ENCODE measurements at regions not wholly inside any gene's neighbourhood (a gene's known extent, or its start where the extent isn't known, plus 50 kb on each side); places are given as distances from the start of the nearest gene placed in this dataset.

DNA sequence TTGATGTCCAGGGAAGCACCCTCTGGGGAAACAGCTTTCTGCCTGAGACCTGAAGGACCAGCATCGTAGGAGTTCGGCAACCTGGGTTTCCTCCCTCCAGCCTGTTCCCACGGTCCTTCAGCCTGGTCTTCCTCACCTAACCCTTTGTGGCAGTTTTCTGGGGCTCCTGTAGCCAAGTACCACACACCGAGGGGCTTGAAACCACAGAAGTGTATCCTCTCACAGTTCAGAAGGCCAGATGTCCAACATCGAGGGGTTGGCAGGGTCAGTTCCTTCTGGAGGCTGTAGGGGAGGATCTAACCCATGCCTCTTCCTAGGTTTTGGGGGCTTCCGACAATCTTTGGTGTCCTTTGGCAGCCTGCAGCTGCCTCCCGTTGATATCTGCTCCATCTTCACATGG is 381.0 kb upstream of the TNRC6C start:
- peaks cover 13% of the 10 kb centered on the region for H3K27me3 Mint-ChIP-seq
- TF ChIP-seq, protein P1, sequence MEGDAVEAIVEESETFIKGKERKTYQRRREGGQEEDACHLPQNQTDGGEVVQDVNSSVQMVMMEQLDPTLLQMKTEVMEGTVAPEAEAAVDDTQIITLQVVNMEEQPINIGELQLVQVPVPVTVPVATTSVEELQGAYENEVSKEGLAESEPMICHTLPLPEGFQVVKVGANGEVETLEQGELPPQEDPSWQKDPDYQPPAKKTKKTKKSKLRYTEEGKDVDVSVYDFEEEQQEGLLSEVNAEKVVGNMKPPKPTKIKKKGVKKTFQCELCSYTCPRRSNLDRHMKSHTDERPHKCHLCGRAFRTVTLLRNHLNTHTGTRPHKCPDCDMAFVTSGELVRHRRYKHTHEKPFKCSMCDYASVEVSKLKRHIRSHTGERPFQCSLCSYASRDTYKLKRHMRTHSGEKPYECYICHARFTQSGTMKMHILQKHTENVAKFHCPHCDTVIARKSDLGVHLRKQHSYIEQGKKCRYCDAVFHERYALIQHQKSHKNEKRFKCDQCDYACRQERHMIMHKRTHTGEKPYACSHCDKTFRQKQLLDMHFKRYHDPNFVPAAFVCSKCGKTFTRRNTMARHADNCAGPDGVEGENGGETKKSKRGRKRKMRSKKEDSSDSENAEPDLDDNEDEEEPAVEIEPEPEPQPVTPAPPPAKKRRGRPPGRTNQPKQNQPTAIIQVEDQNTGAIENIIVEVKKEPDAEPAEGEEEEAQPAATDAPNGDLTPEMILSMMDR (IDR thresholded peaks at IDR 0.05) = no peak
- H3K4me3 Mint-ChIP-seq = no peak overlapping the region
- ATAC-seq (ENCODE audit: low read depth) = no peak
- DNase-seq = no peak
- POLR2A ChIA-PET = no interaction called here
- H3K27ac Mint-ChIP-seq = no peak overlapping the region
- CTCF ChIA-PET = no interaction called here
- no peaks in the 10 kb centered on the region for H3K9me3 Mint-ChIP-seq
- H3K36me3 Mint-ChIP-seq (ENCODE audit: low read depth) = no peaks in the 10 kb centered on the region
- intact Hi-C loops (cut with micrococcal nuclease) = no loop called here
- peaks cover 13% of the 10 kb centered on the region for H3K4me1 Mint-ChIP-seq

DNA sequence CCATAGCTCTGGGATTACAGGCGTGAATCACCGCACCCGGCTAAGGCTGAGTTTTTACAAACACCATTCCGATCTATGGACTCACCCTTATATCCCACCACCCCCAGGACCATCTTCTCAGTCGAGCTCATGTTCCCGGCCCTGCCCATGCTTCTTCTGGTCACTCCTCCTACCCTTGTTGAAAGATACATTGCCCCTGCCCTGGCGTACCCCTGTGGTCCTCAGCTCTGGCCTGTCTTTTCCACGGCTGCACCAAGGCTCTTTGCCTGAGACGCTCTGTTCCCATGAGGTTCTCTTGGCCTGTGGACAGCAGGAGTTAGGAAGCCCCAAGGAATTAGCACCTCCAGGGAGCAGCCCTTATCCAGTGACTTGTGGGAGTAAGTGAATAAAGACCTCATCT is 379.4 kb upstream of the TNRC6C start:
- TF ChIP-seq, protein P1 (IDR thresholded peaks at IDR 0.05) = no peak
- Mint-ChIP-seq H3K9me3 (no peaks in the 10 kb centered on the region), H3K4me1 (peaks cover 7% of the 10 kb centered on the region), H3K36me3 (ENCODE audit: low read depth) (no peaks in the 10 kb centered on the region), H3K27me3 (peaks cover 5% of the 10 kb centered on the region), H3K27ac (peak overlapping the region; percentile 53), H3K4me3 (no peak overlapping the region)
- CTCF ChIA-PET = no interaction called here
- POLR2A ChIA-PET = no interaction called here
- DNase-seq (no peak), ATAC-seq (ENCODE audit: low read depth) (no peak)
- intact Hi-C loops (cut with micrococcal nuclease) = no loop called here

DNA sequence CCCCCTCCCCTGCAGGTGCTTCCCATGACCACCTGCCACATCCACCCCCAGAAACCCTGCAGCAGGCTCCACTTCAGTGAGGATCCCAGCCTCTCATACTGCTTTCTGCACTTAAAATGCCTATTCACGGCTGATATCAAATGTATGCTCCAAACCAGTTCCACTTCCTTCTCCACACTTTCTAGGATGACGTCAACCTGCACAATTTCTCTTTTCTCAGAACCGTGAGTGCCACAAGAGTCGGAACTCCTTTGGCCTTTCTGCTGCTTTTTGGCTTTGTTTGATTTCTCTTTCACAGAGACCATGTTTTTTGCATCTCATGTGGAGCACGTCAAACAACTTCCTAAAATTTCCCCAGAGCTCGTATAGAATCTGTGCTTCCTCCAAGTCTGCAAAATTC is 378.8 kb upstream of the TNRC6C start:
- CTCF ChIA-PET = no interaction called here
- POLR2A ChIA-PET = no interaction called here
- ATAC-seq (ENCODE audit: low read depth) (peak; percentile 71), DNase-seq (no peak)
- TF ChIP-seq, protein P1 (IDR thresholded peaks at IDR 0.05) = no peak
- intact Hi-C loops (cut with micrococcal nuclease) = no loop called here
- Mint-ChIP-seq H3K36me3 (ENCODE audit: low read depth) (no peaks in the 10 kb centered on the region), H3K9me3 (no peaks in the 10 kb centered on the region), H3K27ac (no peak overlapping the region), H3K27me3 (peaks cover 5% of the 10 kb centered on the region), H3K4me3 (no peak overlapping the region), H3K4me1 (peaks cover 7% of the 10 kb centered on the region)

DNA sequence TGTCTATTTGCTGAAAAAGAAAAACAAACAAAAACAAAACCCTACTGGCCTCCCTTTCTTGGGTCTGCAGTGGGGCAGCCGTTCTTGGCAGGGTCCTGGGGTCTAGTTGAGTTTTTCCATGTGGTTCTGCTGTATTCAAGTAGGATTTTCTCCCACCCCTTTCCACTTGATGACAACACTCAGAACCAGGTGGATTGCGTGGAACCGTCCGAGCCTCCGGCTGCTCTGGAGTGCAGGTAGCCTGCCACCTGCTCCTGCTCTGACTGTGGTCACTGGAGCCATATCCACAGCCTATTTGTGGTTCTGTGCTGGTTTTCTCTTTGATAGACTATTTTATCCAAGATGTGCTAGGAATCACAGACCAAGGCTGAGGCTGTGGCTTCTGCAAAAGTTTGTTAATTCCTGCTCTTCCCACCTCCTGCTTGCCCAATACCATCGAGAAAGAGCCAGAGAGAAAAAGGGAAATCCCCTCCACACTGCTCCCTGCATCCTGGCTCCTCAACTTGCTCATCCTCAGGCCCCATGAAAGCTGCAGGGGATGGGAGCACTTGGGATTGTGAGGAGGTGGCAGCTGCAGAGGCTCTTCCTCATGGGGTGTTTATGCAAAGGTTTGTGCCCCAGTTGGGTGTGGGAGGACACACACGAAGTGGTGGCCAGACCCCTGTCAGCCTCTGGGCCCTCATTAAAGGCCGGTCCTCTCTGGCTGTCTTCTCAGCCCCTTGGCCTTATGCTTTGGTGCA is 377.8 kb upstream of the TNRC6C start:
- ChIA-PET CTCF (no interaction called here), POLR2A (no interaction called here)
- TF ChIP-seq, protein P1 (IDR thresholded peaks at IDR 0.05) = no peak
- Mint-ChIP-seq H3K27me3 (peaks cover 7% of the 10 kb centered on the region), H3K4me1 (peaks cover 7% of the 10 kb centered on the region), H3K36me3 (ENCODE audit: low read depth) (no peaks in the 10 kb centered on the region), H3K4me3 (no peak overlapping the region), H3K9me3 (peaks cover 2% of the 10 kb centered on the region), H3K27ac (no peak overlapping the region)
- no peak for ATAC-seq (ENCODE audit: low read depth)
- no peak for DNase-seq
- intact Hi-C loops (cut with micrococcal nuclease) = no loop called here

DNA sequence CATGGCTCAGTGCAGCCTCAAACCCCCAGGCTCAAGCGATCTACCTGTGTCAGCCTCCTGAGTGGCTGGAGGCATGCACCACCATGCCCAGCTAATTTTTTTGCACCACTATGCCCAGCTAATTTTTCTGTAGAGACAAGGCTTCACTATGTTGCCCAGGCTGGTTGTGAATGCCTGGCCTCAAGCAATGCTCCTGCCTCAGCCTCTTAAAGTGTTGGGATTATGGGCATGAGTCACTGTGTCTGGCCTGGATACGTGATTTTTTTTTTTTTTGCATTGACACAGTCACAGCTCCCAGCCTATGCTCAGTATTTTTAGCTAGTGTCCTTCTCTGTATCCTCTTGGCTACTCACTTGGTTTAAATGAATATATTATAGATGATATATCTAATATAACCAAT is 377.0 kb upstream of the TNRC6C start:
- intact Hi-C loops (cut with micrococcal nuclease) = no loop called here
- peaks cover 9% of the 10 kb centered on the region for H3K27me3 Mint-ChIP-seq
- ATAC-seq (ENCODE audit: low read depth) (no peak), DNase-seq (no peak)
- H3K27ac Mint-ChIP-seq = no peak overlapping the region
- TF ChIP-seq, protein P1 (IDR thresholded peaks at IDR 0.05) = no peak
- ChIA-PET POLR2A (no interaction called here), CTCF (no interaction called here)
- no peaks in the 10 kb centered on the region for H3K36me3 Mint-ChIP-seq (ENCODE audit: low read depth)
- no peak overlapping the region for H3K4me3 Mint-ChIP-seq
- peaks cover 3% of the 10 kb centered on the region for H3K9me3 Mint-ChIP-seq
- H3K4me1 Mint-ChIP-seq = peaks cover 7% of the 10 kb centered on the region

All from activated B cell treated with CpG ODN at 0.5 μM for 24 hours (primary cell).